Activated CD4-positive, CD25-positive, alpha-beta regulatory T cell (primary cell): ENCODE measurements at regions not wholly inside any gene's neighbourhood (a gene's known extent, or its start where the extent isn't known, plus 50 kb on each side); places are given as distances from the start of the nearest gene placed in this dataset.

Experiments used
- DNase-seq, 4 experiments: peaks; one replicate each; lab custom pipeline; 2025; lab: John Stamatoyannopoulos, UW

- no peak for DNase-seq
Measured at GRCh38 chr15:91751611-91752010, 101.9 kb upstream of the SLCO3A1 start.

GRCh38 chr15:91752081-91752785 lies 101.3 kb upstream of the SLCO3A1 start:
- DNase-seq = no peak

- no peak for DNase-seq
Measured at GRCh38 chr15:91759560-91759959, 93.9 kb upstream of the SLCO3A1 start.

GRCh38 chr15:91765660-91766059 lies 87.8 kb upstream of the SLCO3A1 start:
- no peak for DNase-seq

- DNase-seq = no peak
Measured at GRCh38 chr15:91769476-91769875, 84.0 kb upstream of the SLCO3A1 start.

GRCh38 chr15:91769894-91770293 lies 83.6 kb upstream of the SLCO3A1 start:
- no peak for DNase-seq

- DNase-seq = no peak
Measured at GRCh38 chr15:91776104-91776503, 77.4 kb upstream of the SLCO3A1 start.

GRCh38 chr15:91779960-91780359 lies 73.5 kb upstream of the SLCO3A1 start:
- no peak for DNase-seq

GRCh38 chr15:91780387-91780786 lies 73.1 kb upstream of the SLCO3A1 start:
- no peak for DNase-seq

- DNase-seq = no peak
Measured at GRCh38 chr15:91782221-91782620, 71.3 kb upstream of the SLCO3A1 start.

- no peak for DNase-seq
Measured at GRCh38 chr15:91783008-91783407, 70.5 kb upstream of the SLCO3A1 start.

- no peak for DNase-seq
Measured at GRCh38 chr15:91783451-91783850, 70.1 kb upstream of the SLCO3A1 start.

- DNase-seq = no peak
Measured at GRCh38 chr15:91784973-91785709, 68.4 kb upstream of the SLCO3A1 start.

GRCh38 chr15:91787198-91787597 lies 66.3 kb upstream of the SLCO3A1 start:
- DNase-seq = no peak

GRCh38 chr15:91789136-91789535 lies 64.4 kb upstream of the SLCO3A1 start:
- DNase-seq = no peak

- DNase-seq = no peak
Measured at GRCh38 chr15:91790836-91791235, 62.7 kb upstream of the SLCO3A1 start.

- no peak for DNase-seq
Measured at GRCh38 chr15:91793771-91794170, 59.7 kb upstream of the SLCO3A1 start.

GRCh38 chr15:91795235-91795634 lies 58.3 kb upstream of the SLCO3A1 start:
- no peak for DNase-seq

GRCh38 chr15:91801836-91802534 lies 51.5 kb upstream of the SLCO3A1 start:
- no peak for DNase-seq

- DNase-seq = no peak
Measured at GRCh38 chr15:91803260-91803659, 50.2 kb upstream of the SLCO3A1 start.
